CD14-positive monocyte (primary cell): ENCODE measurements at regions not wholly inside any gene's neighbourhood (a gene's known extent, or its start where the extent isn't known, plus 50 kb on each side); places are given as distances from the start of the nearest gene placed in this dataset.

ENCODE experiments used
- DNase-seq, 3 donors: peaks; one replicate each; pipeline ENCODE4 v3.0.0-alpha.2; 2011 to 2022
- H2AFZ ChIP-seq: 2 replicates; pipeline ENCODE4 v1.6.0; 2012; ENCODE audit warnings: mild to moderate bottlenecking, low read depth, low read length, inconsistent platforms; ENCODE audit not compliant: insufficient read depth, poor library complexity, severe bottlenecking
- H3K27ac ChIP-seq, 2 donors: 1 replicate in 1 of 2; 2 replicates in 1 of 2; pipeline ENCODE4 v1.5.1; 2012 to 2013; ENCODE audit warnings: low read length in 2 of 2, control low read depth in 1 of 2, inconsistent platforms in 1 of 2, low read depth in 1 of 2, mild to moderate bottlenecking in 1 of 2
- H3K27me3 ChIP-seq, 2 donors: one replicate each; pipeline versions ENCODE4 v1.6.0 to v1.6.1; 2011 to 2013; ENCODE audit warnings: low read length in 2 of 2; ENCODE audit not compliant: control insufficient read depth in 2 of 2, insufficient read depth in 2 of 2
- H3K36me3 ChIP-seq, 2 donors: replicated peaks in 1 of 2; 1 replicate in 1 of 2; 2 replicates in 1 of 2; pipeline versions ENCODE4 v1.5.1 to v1.6.1; 2012 to 2013; ENCODE audit warnings: low read length in 2 of 2, control low read depth in 1 of 2, inconsistent platforms in 1 of 2, mild to moderate bottlenecking in 1 of 2; ENCODE audit not compliant: insufficient read depth in 2 of 2, control insufficient read depth in 1 of 2
- H3K4me1 ChIP-seq, 2 donors: 1 replicate in 1 of 2; 2 replicates in 1 of 2; pipeline versions ENCODE4 v1.5.1 to v1.6.1; 2012 to 2013; ENCODE audit warnings: low read length in 2 of 2, control low read depth in 1 of 2, inconsistent platforms in 1 of 2, mild to moderate bottlenecking in 1 of 2, moderate library complexity in 1 of 2; ENCODE audit not compliant: insufficient read depth in 2 of 2, control insufficient read depth in 1 of 2
- H3K4me2 ChIP-seq: replicated peaks from 2 replicates; pipeline ENCODE3; 2012; ENCODE audit warnings: low read length, moderate library complexity, mild to moderate bottlenecking; ENCODE audit not compliant: poor library complexity, severe bottlenecking; ENCODE audit errors: extremely low read depth
- H3K4me3 ChIP-seq, 3 experiments: fragments of 200-600 bp in 1 of 3; sonication (generic) in 1 of 3; replicated peaks in 1 of 3; 1 replicate in 2 of 3; 2 replicates in 1 of 3; pipeline ENCODE4 v1.5.1; 2011 to 2013; ENCODE audit warnings: low read length in 3 of 3, mild to moderate bottlenecking in 3 of 3, control low read depth in 2 of 3, low read depth in 2 of 3, inconsistent platforms in 1 of 3, moderate library complexity in 1 of 3
- H3K79me2 ChIP-seq: 2 replicates; pipeline ENCODE4 v1.6.0; 2012; ENCODE audit warnings: mild to moderate bottlenecking, control low read depth, inconsistent platforms, low read length, moderate library complexity; ENCODE audit not compliant: insufficient read depth
- H3K9ac ChIP-seq: 2 replicates; pipeline ENCODE4 v1.6.0; 2017; ENCODE audit warnings: low read length, mild to moderate bottlenecking; ENCODE audit not compliant: insufficient read depth, poor library complexity, severe bottlenecking
- H3K9me3 ChIP-seq, 2 donors: replicated peaks in 1 of 2; 1 replicate in 1 of 2; 2 replicates in 1 of 2; pipeline versions ENCODE4 v1.5.1 to v1.6.1; 2012 to 2013; ENCODE audit warnings: low read length in 2 of 2, control low read depth in 1 of 2; ENCODE audit not compliant: control insufficient read depth in 1 of 2, insufficient read depth in 1 of 2
- H4K20me1 ChIP-seq: 2 replicates; pipeline ENCODE4 v1.6.0; 2012; ENCODE audit warnings: mild to moderate bottlenecking, low read length, control low read depth, moderate library complexity; ENCODE audit not compliant: insufficient read depth
- H3K27ac Mint-ChIP-seq, 7 donors: one replicate each; pipeline ENCODE4 v1.8.0; 2020; ENCODE audit warnings: mild to moderate bottlenecking in 7 of 7, mixed read lengths in 7 of 7, moderate library complexity in 6 of 7, inconsistent platforms in 2 of 7
- H3K27me3 Mint-ChIP-seq, 3 donors: one replicate each; pipeline ENCODE4 v1.8.0; 2021 to 2022; ENCODE audit warnings: low read depth in 3 of 3, mild to moderate bottlenecking in 3 of 3, mixed read lengths in 3 of 3, moderate library complexity in 3 of 3, inconsistent platforms in 1 of 3
- H3K36me3 Mint-ChIP-seq, 2 donors: one replicate each; pipeline ENCODE4 v1.8.0; 2020; ENCODE audit warnings: mixed read lengths in 2 of 2, inconsistent platforms in 1 of 2, mild to moderate bottlenecking in 1 of 2
- H3K4me1 Mint-ChIP-seq: one replicate; pipeline ENCODE4 v1.8.0; 2020; ENCODE audit warnings: mild to moderate bottlenecking, mixed read lengths
- H3K4me3 Mint-ChIP-seq, 2 donors: one replicate each; pipeline ENCODE4 v1.8.0; 2020; ENCODE audit warnings: mild to moderate bottlenecking in 2 of 2, mixed read lengths in 2 of 2, moderate library complexity in 1 of 2
- H3K9me3 Mint-ChIP-seq, 7 donors: one replicate each; pipeline ENCODE4 v1.8.0; 2020 to 2022; ENCODE audit warnings: mixed read lengths in 7 of 7, mild to moderate bottlenecking in 6 of 7, moderate library complexity in 6 of 7, inconsistent platforms in 2 of 7
- WGBS: methylation state at CpG from one replicate; pipeline ENCODE4 v1.1.5; 2013; ENCODE audit warnings: missing lambda C conversion rate; ENCODE audit not compliant: insufficient coverage; 5-methylcytosine and 5-hydroxymethylcytosine counted together
- intact Hi-C, 2 donors: fragments of 100-400 bp; cut with micrococcal nuclease; formaldehyde crosslinking; loops; one replicate each; pipeline versions ENCODE4 v1.15.0 to v1.15.1; 2023
- TF ChIP-seq, protein P1 (sequence below): fragments of 200-600 bp; IDR thresholded peaks from one replicate; pipeline ENCODE4 v1.8.0; 2022; ENCODE audit warnings: antibody characterized with exemption, mild to moderate bottlenecking

DNA sequence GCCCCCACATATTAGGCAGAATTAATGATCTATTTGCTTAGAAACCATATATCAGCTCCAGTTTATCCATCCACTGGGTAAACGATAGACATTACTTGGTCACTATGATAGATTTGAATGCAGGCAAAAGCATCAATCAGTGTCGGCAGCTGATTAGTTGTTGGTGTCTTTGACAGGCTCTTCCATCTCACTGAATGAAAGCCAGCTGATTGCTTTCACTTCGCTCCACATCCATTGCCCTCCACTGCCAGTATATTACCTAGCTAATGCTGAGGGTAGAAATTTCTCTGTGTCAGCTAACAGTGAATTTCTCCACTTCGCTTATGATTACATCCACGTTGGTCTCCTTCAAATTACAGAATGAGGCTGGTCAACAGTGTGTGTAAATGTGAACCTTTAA is 821.3 kb upstream of the TYRP1 start:
- no peaks in the 10 kb centered on the region for H3K4me1 ChIP-seq
- no peaks in the 10 kb centered on the region for H3K9me3 Mint-ChIP-seq
- TF ChIP-seq, protein P1, sequence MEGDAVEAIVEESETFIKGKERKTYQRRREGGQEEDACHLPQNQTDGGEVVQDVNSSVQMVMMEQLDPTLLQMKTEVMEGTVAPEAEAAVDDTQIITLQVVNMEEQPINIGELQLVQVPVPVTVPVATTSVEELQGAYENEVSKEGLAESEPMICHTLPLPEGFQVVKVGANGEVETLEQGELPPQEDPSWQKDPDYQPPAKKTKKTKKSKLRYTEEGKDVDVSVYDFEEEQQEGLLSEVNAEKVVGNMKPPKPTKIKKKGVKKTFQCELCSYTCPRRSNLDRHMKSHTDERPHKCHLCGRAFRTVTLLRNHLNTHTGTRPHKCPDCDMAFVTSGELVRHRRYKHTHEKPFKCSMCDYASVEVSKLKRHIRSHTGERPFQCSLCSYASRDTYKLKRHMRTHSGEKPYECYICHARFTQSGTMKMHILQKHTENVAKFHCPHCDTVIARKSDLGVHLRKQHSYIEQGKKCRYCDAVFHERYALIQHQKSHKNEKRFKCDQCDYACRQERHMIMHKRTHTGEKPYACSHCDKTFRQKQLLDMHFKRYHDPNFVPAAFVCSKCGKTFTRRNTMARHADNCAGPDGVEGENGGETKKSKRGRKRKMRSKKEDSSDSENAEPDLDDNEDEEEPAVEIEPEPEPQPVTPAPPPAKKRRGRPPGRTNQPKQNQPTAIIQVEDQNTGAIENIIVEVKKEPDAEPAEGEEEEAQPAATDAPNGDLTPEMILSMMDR = no peak
- H3K9ac ChIP-seq = no peak overlapping the region
- no peak overlapping the region for H3K4me3 ChIP-seq
- no peak for DNase-seq
- H3K27ac ChIP-seq = no peak overlapping the region
- no peak overlapping the region for H3K27ac Mint-ChIP-seq
- no peaks in the 10 kb centered on the region for H3K36me3 Mint-ChIP-seq
- no peaks in the 10 kb centered on the region for H4K20me1 ChIP-seq
- H3K4me1 Mint-ChIP-seq = no peaks in the 10 kb centered on the region
- H3K79me2 ChIP-seq = no peaks in the 10 kb centered on the region
- intact Hi-C loops = no loop called here
- no peak overlapping the region for H3K4me3 Mint-ChIP-seq
- no peak overlapping the region for H2AFZ ChIP-seq
- no peaks in the 10 kb centered on the region for H3K27me3 ChIP-seq
- H3K36me3 ChIP-seq = no peaks in the 10 kb centered on the region
- no peaks in the 10 kb centered on the region for H3K27me3 Mint-ChIP-seq
- H3K4me2 ChIP-seq = no peak overlapping the region
- no peaks in the 10 kb centered on the region for H3K9me3 ChIP-seq
- no CpG with 5 or more reads among the region's 5 CpGs for WGBS

DNA sequence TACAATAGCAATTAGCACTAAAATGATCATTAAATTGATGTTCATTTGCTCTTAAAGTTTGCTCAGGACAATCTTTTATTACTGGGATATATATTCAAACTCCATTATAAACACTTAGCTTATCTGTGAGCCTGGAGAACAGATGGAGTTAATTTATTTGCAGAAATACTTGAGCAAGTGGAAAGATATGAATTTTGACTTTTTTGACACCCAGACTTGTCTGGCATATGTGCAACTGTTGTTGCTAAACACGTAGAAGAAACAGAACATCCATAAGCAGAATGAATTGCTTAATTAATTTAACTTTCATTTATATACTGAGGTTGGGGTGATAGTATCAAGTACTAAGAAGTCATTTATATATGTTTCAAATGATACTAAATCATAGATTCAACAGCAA is 820.7 kb upstream of the TYRP1 start:
- intact Hi-C loops = no loop called here
- TF ChIP-seq, protein P1 = no peak
- no peaks in the 10 kb centered on the region for H3K36me3 Mint-ChIP-seq
- H3K27ac Mint-ChIP-seq = no peak overlapping the region
- Histone ChIP-seq H2AFZ (no peak overlapping the region), H3K9ac (no peak overlapping the region), H3K9me3 (no peaks in the 10 kb centered on the region), H3K27ac (no peak overlapping the region), H3K27me3 (no peaks in the 10 kb centered on the region), H3K4me3 (no peak overlapping the region), H3K36me3 (no peaks in the 10 kb centered on the region), H4K20me1 (no peaks in the 10 kb centered on the region), H3K4me2 (no peak overlapping the region), H3K79me2 (no peaks in the 10 kb centered on the region), H3K4me1 (no peaks in the 10 kb centered on the region)
- no peak for DNase-seq
- no peaks in the 10 kb centered on the region for H3K9me3 Mint-ChIP-seq
- WGBS = no CpG with 5 or more reads among the region's 1 CpG
- no peaks in the 10 kb centered on the region for H3K27me3 Mint-ChIP-seq
- no peak overlapping the region for H3K4me3 Mint-ChIP-seq
- no peaks in the 10 kb centered on the region for H3K4me1 Mint-ChIP-seq
